ENCODE measurements at regions not wholly inside any gene's neighbourhood (a gene's known extent, or its start where the extent isn't known, plus 50 kb on each side); places are given as distances from the start of the nearest gene placed in this dataset.

- Histone ChIP-seq H3K36me3 (no peaks in the 10 kb centered on the region), H3K4me1 (no peaks in the 10 kb centered on the region), H3K27me3 (no peaks in the 10 kb centered on the region), H3K4me3 (no peak overlapping the region), H3K9me3 (peaks cover 0 to 14% (median 9%) of the 10 kb centered on the region in 3 donors), H3K27ac (no peak overlapping the region)
- DNase-seq = no peak
- intact Hi-C loops (cut with DNase I) = loop anchor here (10.0 kb wide), 1 partner anchor 145 kb away; no protein-coding TSS in a partner anchor
- WGBS, 2 donors = 86 to 89% methylated on average over 6 of the region's 6 CpGs
- TF ChIP-seq POLR2A (IDR thresholded peaks at IDR 0.05) = no peak
- no peak for TF ChIP-seq CTCF (IDR thresholded peaks at IDR 0.05)
These were observed 165.1 kb downstream of the TGFB2 start for GRCh38 chr1:218510153-218510772.

DNA sequence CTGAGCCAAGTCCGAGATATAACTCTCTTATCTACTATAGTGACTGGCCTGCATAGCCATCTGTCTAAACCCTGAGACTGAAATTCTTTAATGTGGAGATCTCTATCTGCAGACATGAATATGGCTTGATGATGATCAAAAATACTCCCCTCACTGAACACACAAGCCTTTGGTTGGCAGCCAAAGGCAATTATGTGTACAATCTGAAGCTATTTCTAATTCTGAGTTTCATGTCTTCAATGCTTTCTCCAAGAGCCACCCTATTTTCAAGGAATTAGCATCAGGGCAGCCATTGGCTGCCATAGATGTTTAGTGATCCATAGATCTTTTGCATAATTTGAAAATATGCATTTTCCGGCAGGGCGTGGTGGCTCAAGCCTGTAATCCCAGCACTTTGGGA is 168.2 kb downstream of the TGFB2 start:
- H3K36me3 ChIP-seq = no peaks in the 10 kb centered on the region
- no peak overlapping the region for H3K4me3 ChIP-seq
- intact Hi-C loops (cut with DNase I) = loop anchor here (10.0 kb wide), 1 partner anchor 149 kb away; no protein-coding TSS in a partner anchor
- 82 to 91% methylated on average over 1 to 3 of the region's 3 CpGs for WGBS, 2 donors
- H3K27me3 ChIP-seq = no peaks in the 10 kb centered on the region
- peaks cover 0 to 2% (median 0%) of the 10 kb centered on the region in 3 donors for H3K9me3 ChIP-seq
- TF ChIP-seq CTCF (IDR thresholded peaks at IDR 0.05) (no peak), POLR2A (IDR thresholded peaks at IDR 0.05) (no peak)
- no peak for DNase-seq
- no peaks in the 10 kb centered on the region for H3K4me1 ChIP-seq
- H3K27ac ChIP-seq = no peak overlapping the region

GRCh38 chr1:218514689-218515088 is 169.6 kb downstream of the TGFB2 start:
- 71 to 86% methylated on average over 2 of the region's 2 CpGs for WGBS, 2 donors
- intact Hi-C loops (cut with DNase I) = loop anchor here (10.0 kb wide), 1 partner anchor 150 kb away; no protein-coding TSS in a partner anchor
- no peak for DNase-seq
- Histone ChIP-seq H3K36me3 (no peaks in the 10 kb centered on the region), H3K4me1 (no peaks in the 10 kb centered on the region), H3K27me3 (no peaks in the 10 kb centered on the region), H3K27ac (no peak overlapping the region), H3K4me3 (no peak overlapping the region), H3K9me3 (no peaks in the 10 kb centered on the region)
- TF ChIP-seq POLR2A (IDR thresholded peaks at IDR 0.05) = no peak
- no peak for TF ChIP-seq CTCF (IDR thresholded peaks at IDR 0.05)

DNA sequence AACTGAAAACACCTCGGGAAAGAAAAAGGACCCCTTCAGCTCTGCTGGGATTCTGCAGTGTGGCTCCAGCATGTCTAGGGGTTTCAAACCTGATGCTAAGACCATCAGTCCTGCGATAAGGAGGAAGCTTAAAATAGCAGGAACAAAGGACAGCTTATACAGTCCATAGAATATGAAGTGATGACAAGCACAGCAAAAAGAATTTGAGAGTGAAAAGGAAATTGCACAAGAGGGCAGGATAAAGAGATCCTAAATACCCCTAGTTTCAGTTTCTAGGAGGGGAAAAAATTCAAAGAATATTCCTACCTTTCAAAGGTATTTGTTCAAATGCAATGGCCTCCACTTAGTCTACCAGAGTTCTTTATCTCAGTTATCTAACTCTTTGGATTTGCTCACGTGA is 171.4 kb downstream of the TGFB2 start:
- intact Hi-C loops (cut with DNase I) = loop anchor here (10.0 kb wide), 1 partner anchor 152 kb away; no protein-coding TSS in a partner anchor
- WGBS, 2 donors = 56 to 79% methylated on average over 3 of the region's 3 CpGs
- TF ChIP-seq CTCF (IDR thresholded peaks at IDR 0.05) (no peak), POLR2A (IDR thresholded peaks at IDR 0.05) (no peak)
- Histone ChIP-seq H3K9me3 (no peaks in the 10 kb centered on the region), H3K36me3 (no peaks in the 10 kb centered on the region), H3K27me3 (no peaks in the 10 kb centered on the region), H3K4me3 (no peak overlapping the region), H3K27ac (no peak overlapping the region), H3K4me1 (no peaks in the 10 kb centered on the region)
- DNase-seq = no peak

DNA sequence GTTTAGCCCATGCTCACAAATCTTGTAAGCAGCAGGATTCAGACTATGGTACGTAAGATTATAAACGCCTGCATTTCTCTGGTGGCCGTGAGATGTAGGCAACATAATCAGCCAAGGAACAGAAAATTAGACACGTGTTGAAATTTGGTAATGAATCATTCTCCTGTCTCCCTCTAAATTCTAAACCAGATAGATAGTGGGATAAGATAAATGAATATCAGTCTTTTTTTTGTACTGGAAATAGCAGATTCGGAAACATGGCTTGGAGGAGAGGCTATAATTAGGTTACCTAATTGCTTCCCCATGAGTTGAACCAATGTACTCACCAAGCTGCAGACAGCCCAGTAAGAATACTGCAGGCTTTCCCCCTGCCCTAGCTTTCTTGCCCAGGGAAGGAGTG is 172.3 kb downstream of the TGFB2 start:
- H3K27ac ChIP-seq = no peak overlapping the region
- WGBS, 2 donors = 62 to 80% methylated on average over 5 of the region's 5 CpGs
- H3K27me3 ChIP-seq = no peaks in the 10 kb centered on the region
- no peak overlapping the region for H3K4me3 ChIP-seq
- no peak for TF ChIP-seq CTCF (IDR thresholded peaks at IDR 0.05)
- intact Hi-C loops (cut with DNase I) = loop anchor here (10.0 kb wide), 1 partner anchor 153 kb away; no protein-coding TSS in a partner anchor
- H3K9me3 ChIP-seq = no peaks in the 10 kb centered on the region
- no peak for DNase-seq
- H3K36me3 ChIP-seq = no peaks in the 10 kb centered on the region
- H3K4me1 ChIP-seq = no peaks in the 10 kb centered on the region

Measured in esophagus squamous epithelium (tissue), 5 donors.